ENCODE measurements at regions not wholly inside any gene's neighbourhood (a gene's known extent, or its start where the extent isn't known, plus 50 kb on each side); places are given as distances from the start of the nearest gene placed in this dataset.

DNA sequence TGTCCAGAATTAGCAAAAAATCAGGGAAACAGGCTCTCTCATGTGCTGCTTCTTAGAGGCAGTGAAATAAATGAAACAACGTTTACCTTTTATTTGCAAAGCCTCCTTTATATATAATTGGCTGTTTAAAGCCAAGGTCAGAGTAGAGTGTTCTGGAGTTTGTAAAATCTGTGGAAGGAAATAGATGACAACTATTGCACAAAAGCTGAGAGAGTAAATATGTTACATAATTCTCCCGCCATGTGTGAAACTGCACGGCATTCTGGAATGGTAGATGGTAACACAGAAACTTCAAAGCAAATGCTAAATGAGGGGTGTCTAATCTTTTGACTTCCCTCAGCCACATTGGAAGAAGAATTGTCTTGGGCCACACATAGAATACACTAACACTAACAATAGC is 51.5 kb upstream of the FGF3 start:
- TF ChIP-seq, protein P1, sequence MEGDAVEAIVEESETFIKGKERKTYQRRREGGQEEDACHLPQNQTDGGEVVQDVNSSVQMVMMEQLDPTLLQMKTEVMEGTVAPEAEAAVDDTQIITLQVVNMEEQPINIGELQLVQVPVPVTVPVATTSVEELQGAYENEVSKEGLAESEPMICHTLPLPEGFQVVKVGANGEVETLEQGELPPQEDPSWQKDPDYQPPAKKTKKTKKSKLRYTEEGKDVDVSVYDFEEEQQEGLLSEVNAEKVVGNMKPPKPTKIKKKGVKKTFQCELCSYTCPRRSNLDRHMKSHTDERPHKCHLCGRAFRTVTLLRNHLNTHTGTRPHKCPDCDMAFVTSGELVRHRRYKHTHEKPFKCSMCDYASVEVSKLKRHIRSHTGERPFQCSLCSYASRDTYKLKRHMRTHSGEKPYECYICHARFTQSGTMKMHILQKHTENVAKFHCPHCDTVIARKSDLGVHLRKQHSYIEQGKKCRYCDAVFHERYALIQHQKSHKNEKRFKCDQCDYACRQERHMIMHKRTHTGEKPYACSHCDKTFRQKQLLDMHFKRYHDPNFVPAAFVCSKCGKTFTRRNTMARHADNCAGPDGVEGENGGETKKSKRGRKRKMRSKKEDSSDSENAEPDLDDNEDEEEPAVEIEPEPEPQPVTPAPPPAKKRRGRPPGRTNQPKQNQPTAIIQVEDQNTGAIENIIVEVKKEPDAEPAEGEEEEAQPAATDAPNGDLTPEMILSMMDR (IDR thresholded peaks at IDR 0.05; ENCODE audit: poor library complexity) = no peak
- TF ChIP-seq EZH2 (IDR thresholded peaks at IDR 0.05; ENCODE audit: borderline replicate concordance) = no peak

All from hepatocyte (in vitro differentiated cells).